ENCODE measurements at regions not wholly inside any gene's neighbourhood (a gene's known extent, or its start where the extent isn't known, plus 50 kb on each side); places are given as distances from the start of the nearest gene placed in this dataset.
A peak's percentile ranks its signal among the peaks of the same experiment; 100 is the strongest.

- H3K27ac ChIP-seq (ENCODE audit: insufficient read depth, low read length): no peak overlapping the region
- H3K9me3 ChIP-seq (ENCODE audit: control insufficient read depth, insufficient read depth, low read depth, low read length): no peaks in the 10 kb centered on the region
- DNase-seq (ENCODE audit: low read depth in 2 of 2): no peak
- no peak overlapping the region for H3K4me2 ChIP-seq (ENCODE audit: extremely low read depth, insufficient read depth, low read length)
- no peaks in the 10 kb centered on the region for H3K27me3 ChIP-seq (ENCODE audit: control insufficient read depth, insufficient read depth, low read length)
- H3K79me2 ChIP-seq (ENCODE audit: control insufficient read depth, insufficient read depth, low read length): no peaks in the 10 kb centered on the region
- H3K4me1 ChIP-seq (ENCODE audit: control insufficient read depth, extremely low read depth, insufficient read depth, low read length): no peaks in the 10 kb centered on the region
- no peak overlapping the region for H3K4me3 ChIP-seq (replicated peaks in 1 of 4; ENCODE audit: control extremely low read depth in 1 of 4, insufficient read depth in 1 of 4, low read depth in 3 of 4, low read length in 4 of 4)
- TF ChIP-seq EZH2 (IDR thresholded peaks at IDR 0.05; ENCODE audit: low read length, missing control alignments): no peak
- no peak for TF ChIP-seq CTCF (conservative IDR thresholded peaks at IDR 0.05 in 1 of 2, IDR thresholded peaks at IDR 0.05 in 1 of 2; ENCODE audit: low read depth in 1 of 2, low read length in 2 of 2)
- no peaks in the 10 kb centered on the region for H3K36me3 ChIP-seq (ENCODE audit: control insufficient read depth, insufficient read depth, low read length)
- no peak overlapping the region for H2AFZ ChIP-seq (ENCODE audit: low read length)
- H3K9ac ChIP-seq (ENCODE audit: insufficient read depth, low read length): no peak overlapping the region
- H4K20me1 ChIP-seq (ENCODE audit: control insufficient read depth, extremely low read depth, insufficient read depth, low read length): no peaks in the 10 kb centered on the region
These were observed 211.5 kb upstream of the ASIC2 start for GRCh38 chr17:33504571-33504970.

GRCh38 chr17:33506889-33507650, 214.0 kb upstream of the ASIC2 start:
- no peaks in the 10 kb centered on the region for H4K20me1 ChIP-seq (ENCODE audit: control insufficient read depth, extremely low read depth, insufficient read depth, low read length)
- no peak overlapping the region for H3K4me3 ChIP-seq (replicated peaks in 1 of 4; ENCODE audit: control extremely low read depth in 1 of 4, insufficient read depth in 1 of 4, low read depth in 3 of 4, low read length in 4 of 4)
- no peak for TF ChIP-seq EZH2 (IDR thresholded peaks at IDR 0.05; ENCODE audit: low read length, missing control alignments)
- no peak for TF ChIP-seq CTCF (conservative IDR thresholded peaks at IDR 0.05 in 1 of 2, IDR thresholded peaks at IDR 0.05 in 1 of 2; ENCODE audit: low read depth in 1 of 2, low read length in 2 of 2)
- H3K79me2 ChIP-seq (ENCODE audit: control insufficient read depth, insufficient read depth, low read length): no peaks in the 10 kb centered on the region
- no peak overlapping the region for H3K9ac ChIP-seq (ENCODE audit: insufficient read depth, low read length)
- no peaks in the 10 kb centered on the region for H3K9me3 ChIP-seq (ENCODE audit: control insufficient read depth, insufficient read depth, low read depth, low read length)
- DNase-seq (ENCODE audit: low read depth in 2 of 2): peak in 1 of 2 donors; percentile 16
- no peaks in the 10 kb centered on the region for H3K36me3 ChIP-seq (ENCODE audit: control insufficient read depth, insufficient read depth, low read length)
- H3K4me2 ChIP-seq (ENCODE audit: extremely low read depth, insufficient read depth, low read length): no peak overlapping the region
- H3K27ac ChIP-seq (ENCODE audit: insufficient read depth, low read length): no peak overlapping the region
- no peaks in the 10 kb centered on the region for H3K27me3 ChIP-seq (ENCODE audit: control insufficient read depth, insufficient read depth, low read length)
- no peaks in the 10 kb centered on the region for H3K4me1 ChIP-seq (ENCODE audit: control insufficient read depth, extremely low read depth, insufficient read depth, low read length)
- H2AFZ ChIP-seq (ENCODE audit: low read length): no peak overlapping the region

- Histone ChIP-seq H4K20me1 (ENCODE audit: control insufficient read depth, extremely low read depth, insufficient read depth, low read length) (no peaks in the 10 kb centered on the region), H3K4me3 (replicated peaks in 1 of 4; ENCODE audit: control extremely low read depth in 1 of 4, insufficient read depth in 1 of 4, low read depth in 3 of 4, low read length in 4 of 4) (no peak overlapping the region), H2AFZ (ENCODE audit: low read length) (no peak overlapping the region), H3K79me2 (ENCODE audit: control insufficient read depth, insufficient read depth, low read length) (no peaks in the 10 kb centered on the region), H3K9ac (ENCODE audit: insufficient read depth, low read length) (no peak overlapping the region), H3K27me3 (ENCODE audit: control insufficient read depth, insufficient read depth, low read length) (no peaks in the 10 kb centered on the region), H3K36me3 (ENCODE audit: control insufficient read depth, insufficient read depth, low read length) (no peaks in the 10 kb centered on the region), H3K4me2 (ENCODE audit: extremely low read depth, insufficient read depth, low read length) (no peak overlapping the region), H3K9me3 (ENCODE audit: control insufficient read depth, insufficient read depth, low read depth, low read length) (no peaks in the 10 kb centered on the region), H3K27ac (ENCODE audit: insufficient read depth, low read length) (no peak overlapping the region), H3K4me1 (ENCODE audit: control insufficient read depth, extremely low read depth, insufficient read depth, low read length) (no peaks in the 10 kb centered on the region)
- DNase-seq (ENCODE audit: low read depth in 2 of 2): no peak
- TF ChIP-seq CTCF (conservative IDR thresholded peaks at IDR 0.05 in 1 of 2, IDR thresholded peaks at IDR 0.05 in 1 of 2; ENCODE audit: low read depth in 1 of 2, low read length in 2 of 2) (no peak), EZH2 (IDR thresholded peaks at IDR 0.05; ENCODE audit: low read length, missing control alignments) (no peak)
These were observed 215.1 kb upstream of the ASIC2 start for GRCh38 chr17:33508215-33508614.

Data from fibroblast of lung (primary cell).